ENCODE measurements at regions not wholly inside any gene's neighbourhood (a gene's known extent, or its start where the extent isn't known, plus 50 kb on each side); places are given as distances from the start of the nearest gene placed in this dataset.

DNA sequence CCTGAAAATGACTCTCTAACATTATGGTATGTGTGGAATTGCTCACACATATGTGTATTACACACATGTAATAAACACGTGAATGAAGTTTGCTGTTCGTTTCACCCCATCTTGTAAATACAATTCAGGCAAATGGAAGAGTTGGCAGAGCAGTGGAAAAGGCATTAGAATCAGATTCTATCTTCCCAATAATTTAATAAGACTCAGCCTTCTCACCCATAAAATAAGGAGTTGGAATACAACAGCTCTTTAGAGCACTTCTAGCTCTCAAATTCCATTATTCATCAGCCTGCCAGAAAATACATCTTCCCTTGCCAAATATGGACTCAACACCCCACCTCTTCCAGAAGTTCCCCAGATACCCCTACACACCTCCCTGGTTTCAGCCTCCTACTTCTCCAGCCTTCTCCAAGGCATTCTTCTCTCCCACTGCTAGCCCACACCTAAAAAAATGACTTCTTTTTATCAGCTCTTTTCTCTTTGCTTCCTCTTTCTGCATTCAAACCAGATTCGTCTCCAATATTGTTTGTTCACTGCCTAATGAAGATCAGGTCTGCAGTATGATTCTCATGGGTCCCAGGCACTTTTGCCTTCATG is 66.2 kb upstream of the DYRK2 start:
- Histone ChIP-seq H3K79me2 (ENCODE audit: control insufficient read depth, insufficient read depth, low read length) (no peaks in the 10 kb centered on the region), H3K9ac (ENCODE audit: control insufficient read depth, insufficient read depth, low read length) (no peak overlapping the region), H3K4me1 (ENCODE audit: control insufficient read depth, insufficient read depth, low read length) (no peaks in the 10 kb centered on the region), H3K9me3 (replicated peaks; ENCODE audit: control insufficient read depth, insufficient read depth, low read length) (no peaks in the 10 kb centered on the region; the same call in 2 of the 3 replicates), H4K20me1 (ENCODE audit: control insufficient read depth, insufficient read depth) (no peaks in the 10 kb centered on the region), H3K36me3 (ENCODE audit: control insufficient read depth in 2 of 2, insufficient read depth in 2 of 2, low read length in 1 of 2) (no peaks in the 10 kb centered on the region), H2AFZ (ENCODE audit: control insufficient read depth, low read depth, low read length) (no peak overlapping the region), H3K4me2 (ENCODE audit: control insufficient read depth, insufficient read depth) (no peak overlapping the region), H3K4me3 (no peak overlapping the region), H3K27ac (ENCODE audit: control insufficient read depth, insufficient read depth) (no peak overlapping the region), H3K27me3 (replicated peaks in 1 of 2; ENCODE audit: control insufficient read depth in 2 of 2, insufficient read depth in 2 of 2, low read length in 1 of 2) (no peaks in the 10 kb centered on the region)
- no peak for FAIRE-seq
- RAD21 ChIA-PET (ENCODE audit: unreplicated experiment): no interaction called here
- intact Hi-C loops (cut with micrococcal nuclease; ENCODE audit: unreplicated experiment): no loop called here
- TF ChIP-seq NBN (IDR thresholded peaks at IDR 0.05): no peak
- TF ChIP-seq NFYA (IDR thresholded peaks at IDR 0.05; ENCODE audit: borderline replicate concordance, low read depth, low read length): no peak
- no peak for TF ChIP-seq NFYB (IDR thresholded peaks at IDR 0.05; ENCODE audit: insufficient read depth, low read depth, low read length)
- no peak for TF ChIP-seq YBX1 (IDR thresholded peaks at IDR 0.05)
- no peak for TF ChIP-seq EP300 (IDR thresholded peaks at IDR 0.05; ENCODE audit: borderline replicate concordance in 1 of 2, control insufficient read depth in 1 of 2, low read depth in 2 of 2, low read length in 2 of 2)
- no peak for TF ChIP-seq NR2C1 (IDR thresholded peaks at IDR 0.05)
- TF ChIP-seq ZSCAN29 (IDR thresholded peaks at IDR 0.05): no peak
- no peak for TF ChIP-seq ZNF207 (IDR thresholded peaks at IDR 0.05; ENCODE audit: borderline replicate concordance)
- WGBS (ENCODE audit: insufficient coverage, insufficient replicate concordance, low lambda C conversion rate, missing lambda C conversion rate): 67% methylated on average over 3 of the region's 3 CpGs
- SMC1A ChIA-PET (ENCODE audit: uncharacterized antibody, unreplicated experiment): no interaction called here
- DNase-seq (ENCODE audit: low read depth, low spot score): no peak
- in situ Hi-C loops (cut with MboI): no loop called here
- CTCF ChIA-PET: no interaction called here
- no peak for ATAC-seq
- no TSS peak for BruUV-seq (replicated peaks)
- POLR2A ChIA-PET: no interaction called here

DNA sequence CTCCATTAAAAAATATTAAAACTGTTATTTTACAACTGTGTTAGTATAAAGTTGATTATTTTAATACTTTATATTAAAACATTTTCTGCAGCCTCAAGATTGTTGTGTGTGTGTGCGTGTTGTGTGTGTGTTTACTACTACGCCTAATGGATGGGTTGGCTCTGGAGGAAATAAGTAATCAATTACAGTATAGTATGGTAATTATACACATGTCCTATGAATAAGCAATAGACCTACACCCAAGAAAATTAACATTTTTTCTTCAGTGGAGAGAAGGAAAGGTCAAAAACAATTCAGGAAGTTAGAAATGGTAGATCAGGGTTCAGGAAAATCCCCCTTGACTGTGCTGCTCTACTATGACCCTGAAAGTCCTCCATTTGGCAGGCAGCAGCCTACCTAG is 65.7 kb upstream of the DYRK2 start:
- no peak overlapping the region for H3K9ac ChIP-seq (ENCODE audit: control insufficient read depth, insufficient read depth, low read length)
- H3K9me3 ChIP-seq (replicated peaks; ENCODE audit: control insufficient read depth, insufficient read depth, low read length): no peaks in the 10 kb centered on the region; the same call in 2 of the 3 replicates
- no peaks in the 10 kb centered on the region for H3K4me1 ChIP-seq (ENCODE audit: control insufficient read depth, insufficient read depth, low read length)
- no peak overlapping the region for H3K4me2 ChIP-seq (ENCODE audit: control insufficient read depth, insufficient read depth)
- RAD21 ChIA-PET (ENCODE audit: unreplicated experiment): no interaction called here
- H4K20me1 ChIP-seq (ENCODE audit: control insufficient read depth, insufficient read depth): no peaks in the 10 kb centered on the region
- no peak overlapping the region for H3K27ac ChIP-seq (ENCODE audit: control insufficient read depth, insufficient read depth)
- no peaks in the 10 kb centered on the region for H3K79me2 ChIP-seq (ENCODE audit: control insufficient read depth, insufficient read depth, low read length)
- CTCF ChIA-PET: no interaction called here
- no peak overlapping the region for H2AFZ ChIP-seq (ENCODE audit: control insufficient read depth, low read depth, low read length)
- no peaks in the 10 kb centered on the region for H3K36me3 ChIP-seq (ENCODE audit: control insufficient read depth in 2 of 2, insufficient read depth in 2 of 2, low read length in 1 of 2)
- ATAC-seq: no peak
- POLR2A ChIA-PET: no interaction called here
- H3K27me3 ChIP-seq (replicated peaks in 1 of 2; ENCODE audit: control insufficient read depth in 2 of 2, insufficient read depth in 2 of 2, low read length in 1 of 2): no peaks in the 10 kb centered on the region
- in situ Hi-C loops (cut with MboI) (no loop called here), intact Hi-C loops (cut with micrococcal nuclease; ENCODE audit: unreplicated experiment) (no loop called here)
- SMC1A ChIA-PET (ENCODE audit: uncharacterized antibody, unreplicated experiment): no interaction called here
- DNase-seq (ENCODE audit: low read depth, low spot score): no peak
- no peak overlapping the region for H3K4me3 ChIP-seq
- WGBS (ENCODE audit: insufficient coverage, insufficient replicate concordance, low lambda C conversion rate, missing lambda C conversion rate): 96% methylated on average over 2 of the region's 2 CpGs
- no TSS peak for BruUV-seq (replicated peaks)
- FAIRE-seq: no peak
- TF ChIP-seq PAX8 (IDR thresholded peaks at IDR 0.05): no peak
- TF ChIP-seq EP300 (IDR thresholded peaks at IDR 0.05; ENCODE audit: borderline replicate concordance in 1 of 2, control insufficient read depth in 1 of 2, low read depth in 2 of 2, low read length in 2 of 2): no peak
- TF ChIP-seq WRNIP1 (IDR thresholded peaks at IDR 0.05; ENCODE audit: borderline replicate concordance, low read depth, low read length): no peak
- TF ChIP-seq, protein P1, sequence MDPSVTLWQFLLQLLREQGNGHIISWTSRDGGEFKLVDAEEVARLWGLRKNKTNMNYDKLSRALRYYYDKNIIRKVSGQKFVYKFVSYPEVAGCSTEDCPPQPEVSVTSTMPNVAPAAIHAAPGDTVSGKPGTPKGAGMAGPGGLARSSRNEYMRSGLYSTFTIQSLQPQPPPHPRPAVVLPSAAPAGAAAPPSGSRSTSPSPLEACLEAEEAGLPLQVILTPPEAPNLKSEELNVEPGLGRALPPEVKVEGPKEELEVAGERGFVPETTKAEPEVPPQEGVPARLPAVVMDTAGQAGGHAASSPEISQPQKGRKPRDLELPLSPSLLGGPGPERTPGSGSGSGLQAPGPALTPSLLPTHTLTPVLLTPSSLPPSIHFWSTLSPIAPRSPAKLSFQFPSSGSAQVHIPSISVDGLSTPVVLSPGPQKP (IDR thresholded peaks at IDR 0.05; ENCODE audit: low read depth, low read length): no peak
- no peak for TF ChIP-seq FOXK2 (IDR thresholded peaks at IDR 0.05)
- TF ChIP-seq, protein P2, sequence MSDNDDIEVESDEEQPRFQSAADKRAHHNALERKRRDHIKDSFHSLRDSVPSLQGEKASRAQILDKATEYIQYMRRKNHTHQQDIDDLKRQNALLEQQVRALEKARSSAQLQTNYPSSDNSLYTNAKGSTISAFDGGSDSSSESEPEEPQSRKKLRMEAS (IDR thresholded peaks at IDR 0.05; ENCODE audit: low read depth, low read length): no peak
- TF ChIP-seq, protein P3, sequence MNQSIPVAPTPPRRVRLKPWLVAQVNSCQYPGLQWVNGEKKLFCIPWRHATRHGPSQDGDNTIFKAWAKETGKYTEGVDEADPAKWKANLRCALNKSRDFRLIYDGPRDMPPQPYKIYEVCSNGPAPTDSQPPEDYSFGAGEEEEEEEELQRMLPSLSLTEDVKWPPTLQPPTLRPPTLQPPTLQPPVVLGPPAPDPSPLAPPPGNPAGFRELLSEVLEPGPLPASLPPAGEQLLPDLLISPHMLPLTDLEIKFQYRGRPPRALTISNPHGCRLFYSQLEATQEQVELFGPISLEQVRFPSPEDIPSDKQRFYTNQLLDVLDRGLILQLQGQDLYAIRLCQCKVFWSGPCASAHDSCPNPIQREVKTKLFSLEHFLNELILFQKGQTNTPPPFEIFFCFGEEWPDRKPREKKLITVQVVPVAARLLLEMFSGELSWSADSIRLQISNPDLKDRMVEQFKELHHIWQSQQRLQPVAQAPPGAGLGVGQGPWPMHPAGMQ (IDR thresholded peaks at IDR 0.05; ENCODE audit: borderline replicate concordance): no peak
- TF ChIP-seq ZNF217 (IDR thresholded peaks at IDR 0.05): no peak

Data from GM12878 (cell line).